ENCODE measurements at regions not wholly inside any gene's neighbourhood (a gene's known extent, or its start where the extent isn't known, plus 50 kb on each side); places are given as distances from the start of the nearest gene placed in this dataset.

GRCh38 chr5:39475881-39476842 lies 51.4 kb upstream of the DAB2 start:
- no peaks in the 10 kb centered on the region for H3K9me3 ChIP-seq (ENCODE audit: control insufficient read depth in 2 of 3, insufficient read depth in 1 of 3, low read length in 3 of 3)
- FAIRE-seq (no peak), DNase-seq (no peak)
- H3K27me3 ChIP-seq (ENCODE audit: control insufficient read depth, insufficient read depth, low read length), result no peaks in the 10 kb centered on the region
- peaks cover 0 to 3% (median 2%) of the 10 kb centered on the region in 3 donors for H3K4me1 ChIP-seq (ENCODE audit: control insufficient read depth in 2 of 3, insufficient read depth in 2 of 3, low read depth in 1 of 3, low read length in 3 of 3)
- no peaks in the 10 kb centered on the region for H3K36me3 ChIP-seq (ENCODE audit: control insufficient read depth in 2 of 3, insufficient read depth in 3 of 3, low read length in 3 of 3)
- no peak overlapping the region for H3K4me3 ChIP-seq (ENCODE audit: low read length in 3 of 3)
- no peak overlapping the region for H3K27ac ChIP-seq (ENCODE audit: low read depth in 2 of 2, low read length in 2 of 2)
- intact Hi-C loops (cut with DNase I), result no loop called here
- no peak overlapping the region for H3K9ac ChIP-seq (ENCODE audit: low read length in 3 of 3)
- no peak for TF ChIP-seq CTCF (IDR thresholded peaks at IDR 0.05; ENCODE audit: borderline replicate concordance, extremely low read depth, insufficient read depth)

- TF ChIP-seq CTCF (IDR thresholded peaks at IDR 0.05; ENCODE audit: borderline replicate concordance, extremely low read depth, insufficient read depth), result no peak
- Histone ChIP-seq H3K36me3 (ENCODE audit: control insufficient read depth in 2 of 3, insufficient read depth in 3 of 3, low read length in 3 of 3) (no peaks in the 10 kb centered on the region), H3K9me3 (ENCODE audit: control insufficient read depth in 2 of 3, insufficient read depth in 1 of 3, low read length in 3 of 3) (no peaks in the 10 kb centered on the region), H3K9ac (ENCODE audit: low read length in 3 of 3) (no peak overlapping the region), H3K4me1 (ENCODE audit: control insufficient read depth in 2 of 3, insufficient read depth in 2 of 3, low read depth in 1 of 3, low read length in 3 of 3) (peaks cover 0 to 3% (median 2%) of the 10 kb centered on the region in 3 donors), H3K27me3 (ENCODE audit: control insufficient read depth, insufficient read depth, low read length) (no peaks in the 10 kb centered on the region), H3K4me3 (ENCODE audit: low read length in 3 of 3) (no peak overlapping the region), H3K27ac (ENCODE audit: low read depth in 2 of 2, low read length in 2 of 2) (no peak overlapping the region)
- FAIRE-seq (no peak), DNase-seq (no peak)
- intact Hi-C loops (cut with DNase I), result no loop called here
These were observed 50.4 kb upstream of the DAB2 start for GRCh38 chr5:39475159-39475571.
